DMS 273 treated with DMSO at 0.1 percent for 48 hours (cell line): ENCODE measurements at regions not wholly inside any gene's neighbourhood (a gene's known extent, or its start where the extent isn't known, plus 50 kb on each side); places are given as distances from the start of the nearest gene placed in this dataset.

ENCODE experiments used
- DNase-seq: peaks from one replicate; lab custom pipeline; 2025; lab: John Stamatoyannopoulos, UW

- DNase-seq, result no peak
Observed at GRCh38 chr7:15920953-15921352, 234.5 kb upstream of the MEOX2 start.

GRCh38 chr7:15916681-15917380 lies 230.3 kb upstream of the MEOX2 start:
- DNase-seq, result no peak

GRCh38 chr7:15915686-15916293 lies 229.3 kb upstream of the MEOX2 start:
- no peak for DNase-seq

DNA sequence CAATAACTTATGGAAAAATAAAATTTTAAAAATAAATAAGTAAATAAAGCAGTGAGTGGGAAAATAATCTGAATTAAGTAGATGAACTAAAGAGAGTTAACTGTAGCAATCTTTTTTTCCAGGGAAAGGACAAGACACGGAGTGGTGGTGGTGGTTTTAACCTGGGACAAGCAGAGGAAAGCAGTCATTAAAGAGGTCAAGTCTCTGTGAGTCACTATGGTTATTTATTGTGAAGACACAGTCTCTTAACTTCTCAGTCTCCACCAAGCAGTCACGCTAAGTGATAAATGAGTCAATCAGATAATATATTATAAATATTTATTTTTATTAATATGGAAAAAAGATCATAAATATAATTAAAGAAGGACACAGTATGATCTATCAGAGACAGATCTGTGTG lies 228.1 kb upstream of the MEOX2 start:
- DNase-seq, result no peak

- DNase-seq, result no peak
Observed at GRCh38 chr7:15906436-15906835, 220.0 kb upstream of the MEOX2 start.

GRCh38 chr7:15905251-15906040 lies 219.0 kb upstream of the MEOX2 start:
- DNase-seq, result no peak

- no peak for DNase-seq
Observed at GRCh38 chr7:15891151-15891881, 204.8 kb upstream of the MEOX2 start.

DNA sequence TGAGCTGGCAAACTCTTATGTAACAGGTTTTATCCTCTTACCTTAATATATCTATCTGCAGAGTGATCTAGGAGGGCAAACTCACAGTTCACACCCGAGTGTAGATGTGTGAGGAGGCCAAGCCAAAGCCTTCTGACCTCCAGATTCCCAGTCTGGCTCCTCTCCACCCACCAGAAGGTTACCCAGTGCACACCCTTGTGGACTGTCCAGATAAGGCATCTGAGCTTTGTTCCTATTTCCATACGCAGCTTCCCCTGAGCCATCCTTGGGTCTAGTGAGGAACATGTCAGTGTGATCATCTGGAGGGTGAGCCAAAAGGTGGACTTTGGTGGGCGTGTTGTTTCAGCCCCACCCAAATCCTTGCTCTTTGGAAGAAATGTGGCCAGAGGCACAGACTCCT lies 203.0 kb upstream of the MEOX2 start:
- no peak for DNase-seq

DNA sequence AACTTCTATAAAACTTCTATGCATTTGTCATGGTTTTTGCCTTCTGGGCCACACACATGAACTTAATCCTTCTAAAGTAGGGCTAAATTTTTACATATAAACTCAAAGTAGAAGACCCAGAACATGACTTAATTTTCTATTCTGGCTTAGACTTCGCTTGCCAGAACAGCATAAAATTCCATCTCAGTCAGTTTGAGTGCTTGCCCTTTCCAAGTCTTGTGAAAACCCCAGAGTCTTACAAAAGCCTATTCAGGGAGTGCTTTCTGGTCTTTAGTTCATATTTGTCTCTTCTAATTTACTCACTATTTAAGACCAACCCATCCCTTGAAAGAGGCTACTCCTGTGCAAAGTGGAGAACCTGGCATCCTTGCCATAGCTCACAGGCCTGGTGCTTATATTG lies 201.6 kb upstream of the MEOX2 start:
- no peak for DNase-seq

DNA sequence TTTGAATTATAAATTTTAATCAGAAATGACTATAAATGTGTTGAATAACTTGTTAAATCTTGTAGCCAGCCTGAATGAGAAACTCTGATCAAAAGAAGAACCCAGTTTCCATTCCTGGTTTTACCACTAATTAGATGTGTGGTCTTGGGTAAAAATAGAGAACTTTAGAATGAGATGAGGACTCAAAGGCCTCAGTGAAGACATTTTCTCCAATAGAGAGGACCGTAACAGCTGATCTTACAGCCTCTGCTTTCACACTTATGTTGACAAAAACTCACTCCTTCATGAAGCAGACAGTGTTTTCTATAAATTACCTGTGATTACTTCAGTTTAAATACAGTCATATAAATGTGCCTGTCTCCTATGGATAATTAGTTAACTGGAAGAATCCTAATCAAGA lies 200.1 kb upstream of the MEOX2 start:
- DNase-seq, result no peak

- no peak for DNase-seq
Observed at GRCh38 chr7:15885678-15886077, 199.2 kb upstream of the MEOX2 start.

- DNase-seq, result no peak
Observed at GRCh38 chr7:15874774-15875173, 188.3 kb upstream of the MEOX2 start.

DNA sequence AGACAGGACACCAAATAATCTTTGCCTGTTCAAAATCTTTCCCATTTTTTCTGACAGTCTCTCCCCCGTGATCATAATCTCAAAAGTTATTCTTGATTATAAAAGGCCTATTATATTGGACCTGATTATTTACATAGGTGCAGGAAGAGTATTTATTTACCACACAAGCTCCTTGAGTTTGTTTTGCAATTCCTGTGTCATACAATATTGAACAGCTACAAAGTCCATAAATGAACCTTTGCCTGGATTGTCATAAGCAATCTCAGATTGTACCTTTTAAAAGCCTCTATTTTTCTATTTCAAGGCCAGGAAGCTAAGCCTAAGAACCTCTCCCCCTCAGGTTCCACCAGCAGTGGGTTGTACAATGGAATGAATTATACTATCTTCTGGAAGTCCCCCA lies 183.9 kb upstream of the MEOX2 start:
- DNase-seq, result no peak

DNA sequence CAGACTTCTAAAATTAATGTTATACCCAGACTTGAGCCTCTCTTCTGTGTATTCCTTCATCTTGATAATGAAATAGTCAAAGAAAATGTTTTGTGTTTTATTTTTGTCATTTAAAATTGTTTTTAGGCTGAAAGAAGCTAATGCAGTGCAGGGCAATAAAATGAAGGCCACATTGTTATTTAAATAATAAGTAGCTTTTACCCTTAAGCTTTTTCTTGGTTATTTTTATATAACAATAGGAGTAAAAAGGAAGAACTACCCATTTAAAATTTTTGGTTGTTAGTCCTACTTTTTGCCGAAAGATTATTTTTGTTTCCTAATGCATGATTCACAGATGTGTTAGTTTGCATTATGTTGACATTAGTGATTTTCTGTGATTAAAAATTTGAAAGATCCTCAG lies 181.0 kb upstream of the MEOX2 start:
- DNase-seq, result no peak

GRCh38 chr7:15866753-15867152 lies 180.3 kb upstream of the MEOX2 start:
- DNase-seq, result no peak

- DNase-seq, result no peak
Observed at GRCh38 chr7:15864626-15864991, 178.1 kb upstream of the MEOX2 start.

- DNase-seq, result no peak
Observed at GRCh38 chr7:15863951-15864625, 177.6 kb upstream of the MEOX2 start.

- DNase-seq, result no peak
Observed at GRCh38 chr7:15862781-15863165, 176.3 kb upstream of the MEOX2 start.

GRCh38 chr7:15862016-15862780 lies 175.7 kb upstream of the MEOX2 start:
- DNase-seq, result no peak

DNA sequence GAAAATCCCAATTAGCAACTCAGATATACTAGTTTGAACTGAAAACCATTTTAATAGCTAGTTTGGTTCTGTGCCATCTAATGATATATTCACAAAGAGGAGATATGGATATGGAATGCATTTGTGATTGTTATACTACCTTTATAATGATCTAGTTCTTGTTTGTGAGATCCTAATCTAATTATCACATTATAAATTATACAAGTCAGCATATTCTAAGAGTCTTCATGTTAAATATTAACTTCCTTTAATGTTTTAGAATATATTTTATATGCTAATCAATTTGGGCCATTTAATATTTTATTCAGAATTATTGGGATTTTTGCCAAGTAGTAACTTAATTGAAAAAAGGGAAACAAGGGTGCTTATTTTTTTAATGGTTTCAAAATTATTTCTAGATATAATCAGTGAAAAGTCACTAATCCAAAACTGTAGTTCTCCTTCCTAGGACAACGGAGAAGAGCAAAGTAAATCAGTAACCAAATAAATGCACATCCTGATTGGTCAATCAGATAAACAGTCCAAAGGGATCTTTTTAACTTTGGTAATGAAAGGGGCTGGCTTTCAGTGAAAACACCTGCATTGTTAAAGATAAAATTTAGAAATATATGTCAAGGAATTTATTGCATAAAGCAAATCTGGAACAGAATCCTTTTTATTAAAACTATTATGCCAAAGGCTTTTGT lies 173.9 kb upstream of the MEOX2 start:
- no peak for DNase-seq

DNA sequence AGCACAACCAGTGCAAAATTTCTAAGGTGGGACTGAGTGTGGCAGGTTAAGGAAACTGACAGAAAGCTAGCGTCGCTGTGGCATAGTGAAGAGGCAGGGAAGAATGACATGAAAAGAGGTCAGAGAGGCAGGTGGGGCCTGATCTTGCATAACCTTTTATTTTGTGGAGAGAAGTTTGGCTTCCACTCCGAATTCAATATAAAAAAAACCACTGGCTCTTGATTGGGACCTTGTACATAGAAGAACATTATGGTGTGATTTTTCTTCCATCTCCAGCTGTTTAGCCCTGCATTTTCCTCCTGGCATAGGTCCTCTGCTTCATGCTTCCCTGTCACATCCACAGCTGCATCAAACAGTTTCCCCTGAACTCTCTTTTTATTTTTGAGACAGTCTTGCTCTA lies 170.5 kb upstream of the MEOX2 start:
- DNase-seq, result no peak
